Fibroblast of villous mesenchyme (primary cell): ENCODE measurements at regions not wholly inside any gene's neighbourhood (a gene's known extent, or its start where the extent isn't known, plus 50 kb on each side); places are given as distances from the start of the nearest gene placed in this dataset.

ENCODE experiments used
- DNase-seq: peaks from one replicate; pipeline ENCODE4 v3.0.0-alpha.2; 2010; ENCODE audit warnings: low read depth
- H3K4me3 ChIP-seq: 2 replicates; pipeline ENCODE4 v1.5.1; 2011; ENCODE audit warnings: low read depth, mild to moderate bottlenecking, low read length
- CTCF ChIP-seq: IDR thresholded peaks from 2 replicates; pipeline ENCODE4 v1.5.1; 2012; ENCODE audit warnings: low read depth, mild to moderate bottlenecking, low read length; ENCODE audit not compliant: insufficient read depth

DNA sequence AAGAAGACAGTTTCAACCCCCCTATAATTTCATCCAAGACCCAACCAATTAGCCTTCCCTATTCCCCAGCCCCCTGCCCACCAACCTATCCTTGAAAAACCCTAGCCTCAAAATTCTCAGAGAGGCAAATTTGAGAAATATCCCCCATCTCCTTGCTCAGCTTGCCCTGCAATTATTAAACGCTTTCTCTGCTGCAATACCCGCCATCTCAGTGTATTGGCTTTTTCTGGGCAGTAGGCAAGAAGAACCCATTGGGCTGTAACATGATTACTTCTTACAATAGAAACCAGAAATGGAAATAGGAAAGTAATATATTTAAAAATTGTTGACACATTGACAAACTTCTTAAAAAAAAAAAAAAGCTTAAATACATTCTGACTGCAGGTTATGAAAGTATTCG, 140.6 kb upstream of the CCDC150 start:
- H3K4me3 ChIP-seq: no peak overlapping the region
- no peak for DNase-seq
- TF ChIP-seq CTCF: no peak

DNA sequence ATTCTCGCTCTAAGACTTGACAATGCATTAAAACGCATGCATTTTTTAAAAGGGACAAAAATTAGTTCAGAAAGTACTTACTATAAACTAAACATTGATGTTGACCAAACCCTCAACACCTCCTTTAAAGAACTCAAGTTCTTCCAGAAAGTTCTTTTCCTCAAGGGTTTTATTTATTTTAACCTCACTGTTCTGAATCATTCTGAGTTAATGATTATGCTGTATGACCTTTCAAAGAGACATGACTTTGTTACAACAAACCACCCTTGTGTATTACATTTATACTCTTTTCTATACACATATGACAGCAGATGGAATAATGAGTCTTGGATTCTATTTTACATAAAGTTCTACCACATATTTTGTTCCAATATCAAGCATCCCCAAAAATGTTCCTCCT, 139.8 kb upstream of the CCDC150 start:
- H3K4me3 ChIP-seq: no peak overlapping the region
- TF ChIP-seq CTCF: no peak
- DNase-seq: no peak

DNA sequence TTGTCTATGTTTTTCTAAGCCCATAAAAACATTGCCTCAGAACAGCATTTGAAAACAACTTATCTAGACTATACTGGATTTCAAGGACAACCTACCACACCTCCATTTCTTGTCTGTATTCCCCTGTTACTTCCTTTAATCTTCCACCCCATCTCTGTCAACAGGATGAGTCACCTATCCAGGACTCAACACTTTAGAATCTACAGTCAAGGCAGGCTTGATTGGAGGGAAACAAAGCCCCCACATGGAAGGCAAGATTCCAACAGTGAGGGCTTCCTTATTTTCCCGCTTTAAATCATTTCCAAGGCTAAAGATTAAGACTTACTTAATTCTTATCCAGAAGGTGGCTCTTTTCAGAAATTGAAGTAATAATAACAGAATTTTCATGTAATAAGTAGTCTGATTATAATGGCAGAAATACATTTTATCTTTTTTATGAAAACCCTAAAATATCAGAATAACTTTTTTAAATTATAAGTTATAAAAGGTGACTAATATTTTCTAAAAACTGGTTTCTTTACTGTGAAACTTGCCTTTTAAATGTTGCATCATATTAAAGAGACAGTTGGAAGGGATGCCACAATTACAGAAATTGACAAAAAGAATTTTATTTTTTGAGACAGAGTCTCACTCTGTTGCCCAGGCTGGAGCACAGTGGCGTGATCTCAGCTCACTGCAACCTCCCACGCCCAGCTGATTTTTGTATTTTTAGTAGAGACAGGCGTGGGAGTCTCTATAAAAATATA, 138.7 kb upstream of the CCDC150 start:
- H3K4me3 ChIP-seq: no peak overlapping the region
- no peak for TF ChIP-seq CTCF
- peak; percentile 33 for DNase-seq

DNA sequence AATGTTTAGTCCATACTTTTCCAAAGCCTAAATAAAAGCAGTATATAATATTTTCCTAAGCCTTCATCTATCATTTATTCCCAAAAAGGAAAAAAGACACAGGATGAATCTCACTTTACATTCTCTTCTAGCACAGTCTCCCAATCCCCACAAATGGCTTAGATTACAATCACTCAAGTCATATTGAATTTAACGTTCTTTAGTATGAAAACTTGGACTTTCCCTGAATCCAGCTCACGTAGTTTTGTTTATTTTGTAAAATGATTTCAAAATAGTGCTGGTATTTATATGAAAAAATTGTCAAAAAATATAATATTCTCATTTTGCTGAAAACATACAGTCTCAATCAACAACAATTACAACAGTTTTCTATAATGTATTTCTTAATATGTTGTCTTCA, 137.7 kb upstream of the CCDC150 start:
- DNase-seq: no peak
- no peak overlapping the region for H3K4me3 ChIP-seq
- no peak for TF ChIP-seq CTCF

- DNase-seq: no peak
- no peak for TF ChIP-seq CTCF
- no peak overlapping the region for H3K4me3 ChIP-seq
These were observed 137.1 kb upstream of the CCDC150 start for GRCh38 chr2:196502386-196502785.

DNA sequence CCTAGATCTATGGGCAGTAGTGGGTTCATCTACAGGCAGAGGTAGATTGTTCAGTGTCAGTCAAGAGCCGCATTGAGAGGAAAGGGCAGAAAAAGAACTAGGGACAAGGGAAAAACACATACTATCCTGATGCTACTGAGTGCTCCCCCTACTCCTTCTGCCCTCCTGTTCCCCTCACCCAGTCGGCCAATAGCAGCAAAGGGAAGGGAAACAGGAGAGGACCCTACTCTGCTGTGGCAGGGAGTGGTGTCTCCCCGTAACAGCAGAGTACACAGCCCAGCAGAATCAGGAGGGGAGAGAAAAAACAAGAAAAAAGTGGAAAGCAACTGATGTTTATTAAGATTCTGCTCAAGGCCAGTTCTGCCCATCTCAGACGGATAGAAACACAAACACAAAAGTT, 136.1 kb upstream of the CCDC150 start:
- no peak overlapping the region for H3K4me3 ChIP-seq
- no peak for TF ChIP-seq CTCF

DNA sequence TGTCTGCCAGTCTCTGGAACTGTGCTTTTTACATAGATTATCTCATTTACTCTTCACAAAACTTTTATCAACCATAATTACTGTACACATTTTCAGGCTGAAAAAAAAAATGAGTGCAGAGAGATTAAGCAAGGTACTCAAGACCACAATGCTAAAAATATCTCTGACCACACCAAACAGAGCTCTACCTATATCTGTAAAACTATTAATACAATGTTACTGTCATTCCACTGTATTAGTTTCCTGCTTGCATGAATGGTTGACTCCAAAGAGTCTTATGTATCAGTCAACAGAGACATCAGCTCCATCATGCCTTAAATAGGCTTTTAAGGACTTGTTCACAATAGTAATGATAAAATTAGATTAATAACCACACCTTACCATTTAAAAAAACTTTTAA, 134.7 kb upstream of the CCDC150 start:
- no peak for TF ChIP-seq CTCF
- DNase-seq: no peak
- H3K4me3 ChIP-seq: no peak overlapping the region

More for the DNA sequence above, 136.1 kb upstream of the CCDC150 start:
- DNase-seq: no peak
